ENCODE measurements at regions not wholly inside any gene's neighbourhood (a gene's known extent, or its start where the extent isn't known, plus 50 kb on each side); places are given as distances from the start of the nearest gene placed in this dataset.

DNA sequence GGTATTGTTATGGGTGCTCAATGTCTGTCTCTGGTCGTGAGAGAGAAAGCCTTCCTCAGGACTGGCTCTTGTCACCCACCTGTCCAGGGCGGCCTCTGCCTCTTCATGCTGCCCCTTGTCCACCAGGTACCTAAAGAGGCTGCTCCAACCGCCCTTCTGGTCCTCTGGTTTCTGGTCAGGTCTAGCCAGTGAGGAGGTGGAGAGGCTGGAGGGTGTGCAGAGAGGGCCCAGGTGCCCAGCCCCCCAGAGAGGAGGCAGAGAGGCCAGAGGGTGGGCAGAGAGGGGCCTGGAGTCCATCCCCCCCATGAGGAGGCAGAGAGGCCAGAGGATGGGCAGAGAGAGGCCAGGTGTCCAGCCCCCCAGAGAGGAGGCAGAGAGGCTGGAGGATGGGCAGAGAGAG is 329.8 kb upstream of the IRX4 start:
- TF ChIP-seq CTCF (IDR thresholded peaks at IDR 0.05; ENCODE audit: insufficient read depth, low read length, poor library complexity, severe bottlenecking) (no peak), EZH2phosphoT487 (conservative IDR thresholded peaks at IDR 0.05; ENCODE audit: low read length) (no peak)
